22Rv1 (cell line): ENCODE measurements at regions not wholly inside any gene's neighbourhood (a gene's known extent, or its start where the extent isn't known, plus 50 kb on each side); places are given as distances from the start of the nearest gene placed in this dataset.

ENCODE experiments used
- CTCF ChIP-seq: fragments of 450-650 bp; IDR thresholded peaks from 2 replicates; pipeline ENCODE4 v1.5.1; 2017; ENCODE audit warnings: mild to moderate bottlenecking
- ZFX ChIP-seq: fragments of 450-650 bp; IDR thresholded peaks from 2 replicates; pipeline ENCODE4 v1.6.1; 2017; ENCODE audit warnings: antibody characterized with exemption, borderline replicate concordance

GRCh38 chr12:20264026-20264425 is 104.3 kb upstream of the PDE3A start:
- TF ChIP-seq CTCF (no peak), ZFX (no peak)
